SU-DHL-6 (cell line): ENCODE measurements at regions not wholly inside any gene's neighbourhood (a gene's known extent, or its start where the extent isn't known, plus 50 kb on each side); places are given as distances from the start of the nearest gene placed in this dataset.

Experiments used
- H2AFZ ChIP-seq: fragments of 200-600 bp; sonication (generic); 2 replicates; pipeline ENCODE4 v1.6.1; 2014; ENCODE audit warnings: low read depth, mild to moderate bottlenecking, moderate library complexity, mixed read lengths, antibody characterized with exemption, low read length; ENCODE audit not compliant: severe bottlenecking
- H3F3A ChIP-seq: fragments of 200-600 bp; shearing (Covaris generic); 2 replicates; pipeline ENCODE4 v1.6.0; 2016; ENCODE audit warnings: antibody characterized with exemption, mild to moderate bottlenecking; ENCODE audit not compliant: insufficient read depth
- H3K27ac ChIP-seq: fragments of 200-600 bp; sonication (generic); 2 replicates; pipeline ENCODE4 v1.5.1; 2016; ENCODE audit warnings: low read depth, mild to moderate bottlenecking, low read length, moderate library complexity, mixed read lengths
- H3K27me3 ChIP-seq: fragments of 200-600 bp; sonication (generic), shearing (Covaris generic); 2 replicates; pipeline ENCODE4 v1.6.0; 2014; ENCODE audit warnings: mild to moderate bottlenecking, low read length
- H3K36me3 ChIP-seq: fragments of 200-600 bp; sonication (generic); 2 replicates; pipeline ENCODE4 v1.6.1; 2014; ENCODE audit warnings: mild to moderate bottlenecking, low read length, mixed read lengths
- H3K4me2 ChIP-seq: fragments of 300-600, 200-600 bp; shearing (Covaris generic), sonication (generic); 2 replicates; pipeline ENCODE4 v1.6.0; 2014; ENCODE audit warnings: low read length, low read depth, mild to moderate bottlenecking; ENCODE audit not compliant: poor library complexity, severe bottlenecking
- H3K4me3 ChIP-seq: fragments of 200-600 bp; sonication (generic); 2 replicates; pipeline ENCODE4 v1.5.1; 2014; ENCODE audit warnings: antibody characterized with exemption, low read length, mild to moderate bottlenecking, mixed read lengths; ENCODE audit not compliant: insufficient read depth, poor library complexity, severe bottlenecking
- H3K79me2 ChIP-seq: fragments of 200-600 bp; sonication (generic); 2 replicates; pipeline ENCODE4 v1.6.1; 2014; ENCODE audit warnings: mild to moderate bottlenecking, low read length, moderate library complexity; ENCODE audit not compliant: insufficient read depth
- H3K9ac ChIP-seq: fragments of 200-600 bp; sonication (generic); 2 replicates; pipeline ENCODE4 v1.7.0; 2014; ENCODE audit warnings: mild to moderate bottlenecking, low read length
- H3K9me2 ChIP-seq: fragments of 200-600 bp; sonication (generic); replicated peaks from 2 replicates; pipeline ENCODE4 v1.6.1; 2014; ENCODE audit warnings: low read length; ENCODE audit not compliant: insufficient read depth
- H3K9me3 ChIP-seq: fragments of 200-600 bp; sonication (generic); 2 replicates; pipeline ENCODE4 v1.6.1; 2014; ENCODE audit warnings: low read length, mixed read lengths; ENCODE audit not compliant: insufficient read depth
- H4K20me1 ChIP-seq: fragments of 200-600 bp; sonication (generic); 2 replicates; pipeline ENCODE4 v1.6.1; 2014; ENCODE audit warnings: low read depth, mild to moderate bottlenecking, antibody characterized with exemption, low read length, moderate library complexity, mixed read lengths
- EZH2phosphoT487 ChIP-seq: fragments of 200-600 bp; sonication (generic), shearing (Covaris generic); conservative IDR thresholded peaks from 2 replicates; pipeline ENCODE4 v1.6.1; 2018; ENCODE audit warnings: mild to moderate bottlenecking, antibody characterized with exemption, low read length, moderate library complexity, mixed read lengths
- TF ChIP-seq, protein P1 (sequence below): fragments of 200-600 bp; sonication (generic); IDR thresholded peaks from one replicate; pipeline ENCODE4 v1.5.1; 2017; ENCODE audit warnings: antibody characterized with exemption, mild to moderate bottlenecking, low read length, moderate library complexity; ENCODE audit not compliant: insufficient read depth, poor library complexity, severe bottlenecking

DNA sequence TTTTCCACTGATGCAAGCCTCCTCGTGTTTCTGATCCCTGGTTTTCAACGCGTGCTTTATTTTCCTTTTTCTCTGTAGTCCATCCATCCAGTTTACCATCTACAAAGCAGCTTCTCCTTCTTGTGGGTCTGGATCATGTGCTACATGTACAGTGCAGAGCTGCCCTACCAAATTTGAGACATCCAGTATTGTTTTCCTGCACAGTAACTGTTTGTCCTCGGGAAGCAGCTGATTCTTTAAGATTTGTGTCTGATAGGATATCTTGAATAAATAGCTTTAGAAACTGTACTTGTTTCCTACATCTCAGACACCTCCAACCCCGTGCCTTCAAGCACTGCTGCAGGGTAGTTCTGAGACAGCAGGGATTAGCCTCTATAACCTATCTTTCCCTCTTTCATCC, 368.1 kb upstream of the FAR2 start:
- TF ChIP-seq EZH2phosphoT487 = no peak
- TF ChIP-seq, protein P1, sequence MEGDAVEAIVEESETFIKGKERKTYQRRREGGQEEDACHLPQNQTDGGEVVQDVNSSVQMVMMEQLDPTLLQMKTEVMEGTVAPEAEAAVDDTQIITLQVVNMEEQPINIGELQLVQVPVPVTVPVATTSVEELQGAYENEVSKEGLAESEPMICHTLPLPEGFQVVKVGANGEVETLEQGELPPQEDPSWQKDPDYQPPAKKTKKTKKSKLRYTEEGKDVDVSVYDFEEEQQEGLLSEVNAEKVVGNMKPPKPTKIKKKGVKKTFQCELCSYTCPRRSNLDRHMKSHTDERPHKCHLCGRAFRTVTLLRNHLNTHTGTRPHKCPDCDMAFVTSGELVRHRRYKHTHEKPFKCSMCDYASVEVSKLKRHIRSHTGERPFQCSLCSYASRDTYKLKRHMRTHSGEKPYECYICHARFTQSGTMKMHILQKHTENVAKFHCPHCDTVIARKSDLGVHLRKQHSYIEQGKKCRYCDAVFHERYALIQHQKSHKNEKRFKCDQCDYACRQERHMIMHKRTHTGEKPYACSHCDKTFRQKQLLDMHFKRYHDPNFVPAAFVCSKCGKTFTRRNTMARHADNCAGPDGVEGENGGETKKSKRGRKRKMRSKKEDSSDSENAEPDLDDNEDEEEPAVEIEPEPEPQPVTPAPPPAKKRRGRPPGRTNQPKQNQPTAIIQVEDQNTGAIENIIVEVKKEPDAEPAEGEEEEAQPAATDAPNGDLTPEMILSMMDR = no peak
- Histone ChIP-seq H3K79me2 (no peaks in the 10 kb centered on the region), H3K9me2 (no peaks in the 10 kb centered on the region), H3K27me3 (no peaks in the 10 kb centered on the region), H3K9me3 (no peaks in the 10 kb centered on the region), H2AFZ (no peak overlapping the region), H3K36me3 (no peaks in the 10 kb centered on the region), H4K20me1 (no peaks in the 10 kb centered on the region), H3F3A (no peaks in the 10 kb centered on the region), H3K27ac (no peak overlapping the region), H3K4me3 (no peak overlapping the region), H3K9ac (no peak overlapping the region), H3K4me2 (no peak overlapping the region)

DNA sequence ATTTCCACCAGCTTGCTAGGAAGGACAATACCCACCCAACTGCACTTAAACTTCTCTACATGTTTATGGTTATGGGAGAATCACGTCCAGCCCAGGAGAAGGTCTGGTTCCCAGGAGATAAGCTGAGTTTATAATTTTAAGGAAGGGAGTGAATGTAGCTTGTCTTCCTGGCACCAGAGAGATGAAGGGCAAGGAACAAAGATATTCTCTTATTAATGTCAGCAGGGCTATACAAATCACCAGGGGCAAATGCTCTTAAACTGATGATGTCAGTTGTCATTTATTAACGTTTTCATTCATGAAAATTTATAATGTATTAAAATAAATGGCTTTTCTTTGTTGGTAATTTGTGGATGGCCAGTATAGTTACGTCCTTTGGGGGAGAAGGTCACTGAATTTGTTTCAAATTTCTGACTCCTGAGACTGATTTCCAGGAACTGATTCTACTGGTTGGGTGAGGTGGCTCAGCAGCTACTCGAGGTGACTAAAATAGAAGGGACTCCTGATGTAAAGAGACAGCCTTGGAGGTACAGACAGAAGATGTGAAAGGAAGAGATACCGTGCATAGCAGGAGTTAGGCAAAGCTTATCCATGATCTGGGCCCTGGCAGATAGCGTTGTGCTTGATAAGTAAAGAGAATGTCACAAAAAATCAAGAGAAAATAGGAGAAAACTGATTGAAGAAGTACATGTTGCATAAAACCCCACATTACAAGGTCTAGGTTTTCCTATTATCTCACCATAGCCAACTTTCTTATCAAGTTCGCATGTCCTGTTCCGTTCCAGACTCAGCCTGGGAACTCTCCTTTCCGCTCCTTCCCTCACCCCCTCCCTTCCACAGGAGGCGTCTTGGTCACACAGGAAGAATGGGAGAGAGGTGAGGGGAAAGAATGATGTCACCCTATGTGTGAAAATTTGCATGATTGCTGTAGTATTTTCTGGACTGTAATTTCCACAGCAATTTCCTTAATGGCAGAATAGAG, 367.1 kb upstream of the FAR2 start:
- Histone ChIP-seq H3K9me3 (no peaks in the 10 kb centered on the region), H3K27ac (no peak overlapping the region), H3K27me3 (no peaks in the 10 kb centered on the region), H3K79me2 (no peaks in the 10 kb centered on the region), H3K9me2 (no peaks in the 10 kb centered on the region), H3K4me3 (no peak overlapping the region), H3K36me3 (no peaks in the 10 kb centered on the region), H3F3A (no peaks in the 10 kb centered on the region), H4K20me1 (no peaks in the 10 kb centered on the region), H3K9ac (no peak overlapping the region), H3K4me2 (no peak overlapping the region), H2AFZ (no peak overlapping the region)
- no peak for TF ChIP-seq EZH2phosphoT487
- TF ChIP-seq, protein P1 = no peak

DNA sequence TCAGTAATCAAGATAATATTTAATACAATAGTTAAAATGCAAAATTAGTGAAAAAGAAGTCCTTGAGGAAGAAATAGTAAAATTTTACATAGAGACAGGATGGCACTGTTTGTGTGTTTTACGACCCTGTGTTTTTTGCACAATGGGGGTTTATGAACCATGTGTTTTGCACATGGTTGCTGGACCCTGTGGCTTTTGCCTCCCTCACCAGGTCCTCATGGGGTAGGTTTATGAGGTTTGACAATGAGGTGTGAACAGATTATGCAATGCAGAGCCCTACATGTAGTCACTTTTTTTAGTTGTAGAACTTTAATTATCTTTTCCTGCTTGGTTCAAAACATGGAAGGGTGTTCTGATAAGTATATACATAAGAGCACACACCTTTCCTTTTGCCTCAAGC, 366.3 kb upstream of the FAR2 start:
- Histone ChIP-seq H3K79me2 (no peaks in the 10 kb centered on the region), H3K4me2 (no peak overlapping the region), H3K27me3 (no peaks in the 10 kb centered on the region), H3K4me3 (no peak overlapping the region), H3K36me3 (no peaks in the 10 kb centered on the region), H4K20me1 (no peaks in the 10 kb centered on the region), H3F3A (no peaks in the 10 kb centered on the region), H3K9me2 (no peaks in the 10 kb centered on the region), H3K9ac (no peak overlapping the region), H3K9me3 (no peaks in the 10 kb centered on the region), H3K27ac (no peak overlapping the region), H2AFZ (no peak overlapping the region)
- no peak for TF ChIP-seq EZH2phosphoT487
- TF ChIP-seq, protein P1 = no peak
